Nephron progenitor cell (in vitro differentiated cells): ENCODE measurements at regions not wholly inside any gene's neighbourhood (a gene's known extent, or its start where the extent isn't known, plus 50 kb on each side); places are given as distances from the start of the nearest gene placed in this dataset.

Source experiments
- DNase-seq: peaks from one replicate; pipeline ENCODE4 v3.0.0; 2021
- H3K27ac Mint-ChIP-seq: 2 replicates; pipeline ENCODE4 v1.8.0; 2021; ENCODE audit warnings: mild to moderate bottlenecking, moderate library complexity, mixed read lengths
- H3K27me3 Mint-ChIP-seq: 2 replicates; pipeline ENCODE4 v1.8.0; 2021; ENCODE audit warnings: mild to moderate bottlenecking, low read depth, mixed read lengths; ENCODE audit not compliant: poor library complexity
- H3K36me3 Mint-ChIP-seq: 2 replicates; pipeline ENCODE4 v1.8.0; 2021; ENCODE audit warnings: low read depth, mixed read lengths
- H3K4me1 Mint-ChIP-seq: 2 replicates; pipeline ENCODE4 v1.8.0; 2021; ENCODE audit warnings: mixed read lengths
- H3K4me3 Mint-ChIP-seq: 2 replicates; pipeline ENCODE4 v1.8.0; 2021; ENCODE audit warnings: mild to moderate bottlenecking, moderate library complexity, mixed read lengths
- H3K9me3 Mint-ChIP-seq: 2 replicates; pipeline ENCODE4 v1.8.0; 2021; ENCODE audit warnings: mild to moderate bottlenecking, moderate library complexity, mixed read lengths
- CTCF ChIP-seq: fragments of 200-600 bp; sonication (generic); IDR thresholded peaks from 2 replicates; pipeline ENCODE4 v1.5.0; 2021; ENCODE audit warnings: antibody characterized with exemption

GRCh38 chr16:6482696-6483468 lies 849.8 kb upstream of the RBFOX1 start:
- Mint-ChIP-seq H3K4me1 (peaks cover 6% of the 10 kb centered on the region), H3K9me3 (peaks cover 2% of the 10 kb centered on the region), H3K36me3 (no peaks in the 10 kb centered on the region), H3K27me3 (peaks cover 40% of the 10 kb centered on the region), H3K27ac (no peak overlapping the region), H3K4me3 (peak overlapping the region; percentile 80)
- no peak for DNase-seq
- no peak for TF ChIP-seq CTCF

GRCh38 chr16:6481894-6482293 lies 850.8 kb upstream of the RBFOX1 start:
- H3K9me3 Mint-ChIP-seq = peaks cover 10% of the 10 kb centered on the region
- no peak overlapping the region for H3K4me3 Mint-ChIP-seq
- peaks cover 6% of the 10 kb centered on the region for H3K4me1 Mint-ChIP-seq
- H3K36me3 Mint-ChIP-seq = no peaks in the 10 kb centered on the region
- peaks cover 43% of the 10 kb centered on the region for H3K27me3 Mint-ChIP-seq
- no peak overlapping the region for H3K27ac Mint-ChIP-seq
- DNase-seq = no peak
- no peak for TF ChIP-seq CTCF

GRCh38 chr16:6453742-6454141 lies 878.9 kb upstream of the RBFOX1 start:
- H3K4me3 Mint-ChIP-seq = no peak overlapping the region
- H3K27ac Mint-ChIP-seq = no peak overlapping the region
- no peak for TF ChIP-seq CTCF

GRCh38 chr16:6447021-6447790 lies 885.4 kb upstream of the RBFOX1 start:
- H3K27me3 Mint-ChIP-seq = peaks cover 3% of the 10 kb centered on the region
- H3K4me3 Mint-ChIP-seq = no peak overlapping the region
- no peaks in the 10 kb centered on the region for H3K36me3 Mint-ChIP-seq
- H3K27ac Mint-ChIP-seq = no peak overlapping the region
- H3K9me3 Mint-ChIP-seq = peaks cover 3% of the 10 kb centered on the region
- TF ChIP-seq CTCF = no peak
- no peaks in the 10 kb centered on the region for H3K4me1 Mint-ChIP-seq
- DNase-seq = no peak

More at GRCh38 chr16:6453742-6454141, 878.9 kb upstream of the RBFOX1 start:
- no peaks in the 10 kb centered on the region for H3K9me3 Mint-ChIP-seq
- DNase-seq = no peak
- H3K4me1 Mint-ChIP-seq = no peaks in the 10 kb centered on the region
- no peaks in the 10 kb centered on the region for H3K36me3 Mint-ChIP-seq
- H3K27me3 Mint-ChIP-seq = peaks cover 10% of the 10 kb centered on the region

- TF ChIP-seq CTCF = no peak
- H3K27me3 Mint-ChIP-seq = peaks cover 5% of the 10 kb centered on the region
- no peak for DNase-seq
- no peaks in the 10 kb centered on the region for H3K4me1 Mint-ChIP-seq
- H3K9me3 Mint-ChIP-seq = peaks cover 3% of the 10 kb centered on the region
- H3K36me3 Mint-ChIP-seq = no peaks in the 10 kb centered on the region
- H3K27ac Mint-ChIP-seq = no peak overlapping the region
- no peak overlapping the region for H3K4me3 Mint-ChIP-seq
Measured at GRCh38 chr16:6446370-6446769, 886.3 kb upstream of the RBFOX1 start.
